Activated CD4-positive, alpha-beta T cell treated with anti-CD3 and anti-CD28 coated beads, Interleukin-2, amount 10 ng/mL, durations not matched to agents 7 days and 5 days (primary cell): ENCODE measurements at regions not wholly inside any gene's neighbourhood (a gene's known extent, or its start where the extent isn't known, plus 50 kb on each side); places are given as distances from the start of the nearest gene placed in this dataset.
"Not testable (repeated sequence)": the region's sequence is repeated elsewhere in the genome, so short reads cannot be mapped to it uniquely, and the experiment has no call there.

ENCODE experiments used
- CTCF ChIA-PET: fragments of 350-600 bp; sonication (Branson Sonifier 250); formaldehyde crosslinking; loops from one replicate; lab custom pipeline; 2021; ENCODE audit warnings: antibody characterized with exemption; lab: Charles Lee
- POLR2A ChIA-PET: fragments of 350-600 bp; sonication (Branson Sonifier 250); formaldehyde crosslinking; loops from one replicate; lab custom pipeline; 2021; ENCODE audit warnings: antibody characterized with exemption; lab: Charles Lee
- DNase-seq: peaks from one replicate; pipeline ENCODE4 v3.0.0-alpha.2; 2020
- H3K27ac Mint-ChIP-seq: one replicate; pipeline ENCODE4 v1.8.0; 2021; ENCODE audit warnings: mild to moderate bottlenecking, moderate library complexity, mixed read lengths
- H3K27me3 Mint-ChIP-seq: one replicate; pipeline ENCODE4 v1.8.0; 2021; ENCODE audit warnings: mixed read lengths
- H3K36me3 Mint-ChIP-seq: one replicate; pipeline ENCODE4 v1.8.0; 2021; ENCODE audit warnings: low read depth, mixed read lengths
- H3K4me1 Mint-ChIP-seq: one replicate; pipeline ENCODE4 v1.8.0; 2021; ENCODE audit warnings: mixed read lengths
- H3K4me3 Mint-ChIP-seq: one replicate; pipeline ENCODE4 v1.8.0; 2021; ENCODE audit warnings: mild to moderate bottlenecking, moderate library complexity, mixed read lengths
- H3K9me3 Mint-ChIP-seq: one replicate; pipeline ENCODE4 v1.8.0; 2021; ENCODE audit warnings: mixed read lengths

DNA sequence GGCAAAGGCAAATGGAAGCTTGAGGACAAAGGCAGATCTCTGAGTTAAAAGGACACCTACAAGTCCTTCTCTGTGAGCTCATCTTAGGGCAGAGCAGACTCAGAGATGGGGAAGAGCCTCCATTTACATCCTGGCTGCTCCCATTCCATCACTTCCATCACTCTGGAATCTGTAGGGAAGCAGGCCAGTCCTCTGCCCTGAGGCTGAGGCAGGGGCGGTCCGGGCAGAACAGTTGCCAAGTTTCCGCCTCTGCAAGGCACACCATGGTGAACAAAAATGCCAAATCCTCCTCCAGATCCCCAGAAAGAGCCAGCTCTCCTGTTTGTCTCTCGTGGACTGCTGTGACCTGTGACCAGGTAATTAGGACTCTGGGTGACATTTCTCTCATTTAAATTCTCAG is 209.6 kb upstream of the SSTR4 start:
- H3K4me1 Mint-ChIP-seq = no peaks in the 10 kb centered on the region
- H3K9me3 Mint-ChIP-seq = no peaks in the 10 kb centered on the region
- H3K4me3 Mint-ChIP-seq = no peak overlapping the region
- CTCF ChIA-PET = no interaction called here
- POLR2A ChIA-PET = no interaction called here
- no peaks in the 10 kb centered on the region for H3K27me3 Mint-ChIP-seq
- no peak for DNase-seq
- H3K27ac Mint-ChIP-seq = no peak overlapping the region
- no peaks in the 10 kb centered on the region for H3K36me3 Mint-ChIP-seq

DNA sequence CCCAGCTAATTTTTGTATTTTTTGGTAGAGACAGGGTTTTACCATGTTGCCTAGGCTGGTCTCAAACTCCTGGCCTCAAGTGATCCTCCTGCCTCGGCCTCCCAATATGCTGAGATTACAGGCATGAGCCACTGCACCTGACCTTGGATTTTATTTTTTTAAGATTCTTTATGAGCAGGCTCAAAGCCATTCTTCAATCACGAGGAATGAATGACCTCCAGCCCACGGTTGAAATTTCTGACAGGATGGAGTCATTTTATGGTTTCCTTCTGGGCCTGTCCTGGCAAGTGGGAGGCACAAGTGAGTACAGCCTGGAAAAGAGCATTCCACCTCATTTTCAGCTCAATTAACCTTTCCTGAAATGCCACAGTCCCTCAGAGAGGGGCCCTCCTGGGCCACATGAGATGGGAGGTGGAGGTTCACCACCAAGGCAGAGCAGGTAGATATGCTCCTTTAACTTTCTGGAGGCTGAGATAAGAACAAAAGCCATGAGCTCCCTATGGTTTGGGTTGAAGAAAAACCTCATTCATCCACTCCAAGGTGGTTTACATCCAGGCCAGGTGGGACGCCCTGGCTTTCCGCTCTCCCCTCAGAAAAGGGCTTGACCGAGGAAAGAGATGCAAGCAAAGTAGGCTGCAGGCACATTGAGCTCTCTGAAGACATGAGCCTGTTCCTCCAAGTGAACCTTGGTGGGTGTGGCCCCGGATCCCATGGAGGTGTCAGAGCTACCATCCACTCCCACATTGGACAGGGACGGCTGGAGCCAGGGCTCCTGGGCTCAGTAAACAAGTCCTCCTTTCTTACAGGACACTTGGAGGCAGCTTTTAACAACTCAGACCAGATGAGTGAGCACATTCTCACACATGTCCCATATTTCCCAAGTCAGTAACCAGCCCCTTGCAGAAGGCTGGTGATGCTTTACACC is 208.5 kb upstream of the SSTR4 start:
- Mint-ChIP-seq H3K36me3 (no peaks in the 10 kb centered on the region), H3K4me1 (no peaks in the 10 kb centered on the region), H3K27me3 (no peaks in the 10 kb centered on the region), H3K9me3 (no peaks in the 10 kb centered on the region), H3K4me3 (no peak overlapping the region), H3K27ac (no peak overlapping the region)
- CTCF ChIA-PET = no interaction called here
- POLR2A ChIA-PET = no interaction called here
- DNase-seq = no peak

DNA sequence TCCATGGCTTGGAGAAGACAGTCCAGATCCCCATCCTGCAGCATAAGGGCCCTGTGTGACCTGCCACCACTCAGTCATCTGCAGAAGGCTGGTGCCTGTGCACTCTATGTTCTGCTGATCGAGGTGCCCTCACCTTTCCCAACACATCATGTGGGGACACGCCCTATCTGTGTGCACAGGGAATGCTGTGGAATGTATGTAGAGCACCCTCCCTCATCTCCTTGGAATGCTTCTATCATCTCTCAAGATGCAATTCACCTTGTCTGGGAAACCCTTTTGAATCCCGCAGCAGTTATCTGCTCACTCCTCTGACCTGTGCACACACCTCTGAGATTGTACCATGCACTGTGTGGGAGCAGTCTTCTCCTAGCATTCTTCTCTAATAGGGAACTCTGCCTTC is 207.2 kb upstream of the SSTR4 start:
- Mint-ChIP-seq H3K4me1 (no peaks in the 10 kb centered on the region), H3K9me3 (no peaks in the 10 kb centered on the region), H3K27ac (no peak overlapping the region), H3K27me3 (no peaks in the 10 kb centered on the region), H3K36me3 (no peaks in the 10 kb centered on the region), H3K4me3 (no peak overlapping the region)
- DNase-seq = no peak
- ChIA-PET POLR2A (no interaction called here), CTCF (no interaction called here)

DNA sequence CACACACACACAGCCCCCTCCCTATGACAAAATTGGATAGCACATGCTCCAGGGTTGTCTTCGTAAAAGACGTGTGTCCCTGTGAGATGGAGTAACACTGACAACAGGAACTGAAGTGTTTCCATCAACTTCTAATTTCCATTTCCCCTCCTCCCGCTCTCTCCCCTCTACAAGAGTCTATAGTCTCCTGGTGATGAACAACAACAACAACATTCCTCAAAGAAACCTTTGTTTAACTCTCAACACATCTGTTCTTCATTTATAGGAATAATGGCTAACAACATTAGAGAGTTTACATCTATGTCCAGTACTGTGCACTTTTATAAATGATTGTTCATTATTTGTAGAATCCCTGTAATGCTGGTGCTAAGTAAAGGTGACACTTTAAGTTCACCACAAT is 205.8 kb upstream of the SSTR4 start:
- ChIA-PET POLR2A (no interaction called here), CTCF (no interaction called here)
- Mint-ChIP-seq H3K4me1 (no peaks in the 10 kb centered on the region), H3K27ac (no peak overlapping the region), H3K9me3 (no peaks in the 10 kb centered on the region), H3K36me3 (no peaks in the 10 kb centered on the region), H3K4me3 (no peak overlapping the region), H3K27me3 (no peaks in the 10 kb centered on the region)
- no peak for DNase-seq

DNA sequence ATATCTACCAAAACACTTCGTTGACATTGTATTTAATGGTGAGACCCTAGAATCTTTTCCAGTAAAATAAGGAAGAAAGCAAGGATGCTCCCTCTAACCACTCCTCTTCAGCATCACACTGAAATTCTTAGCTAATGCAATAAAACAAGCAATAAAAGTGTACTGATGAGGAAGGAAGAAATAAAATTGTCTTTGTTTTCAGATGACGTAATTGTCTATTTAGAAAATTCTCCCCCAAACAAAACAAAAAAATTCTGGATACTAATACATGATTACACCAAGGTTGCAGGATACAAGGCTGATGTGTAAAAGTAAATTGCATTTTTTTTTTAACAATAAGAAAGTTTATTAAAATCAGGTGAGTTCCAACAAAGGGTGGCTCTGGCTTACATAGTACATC is 205.0 kb upstream of the SSTR4 start:
- POLR2A ChIA-PET = no interaction called here
- CTCF ChIA-PET = interaction anchor here (0.7 kb wide), 1 partner anchor 169 kb away, joined by 3 read pairs; no protein-coding TSS in a partner anchor
- no peaks in the 10 kb centered on the region for H3K4me1 Mint-ChIP-seq

DNA sequence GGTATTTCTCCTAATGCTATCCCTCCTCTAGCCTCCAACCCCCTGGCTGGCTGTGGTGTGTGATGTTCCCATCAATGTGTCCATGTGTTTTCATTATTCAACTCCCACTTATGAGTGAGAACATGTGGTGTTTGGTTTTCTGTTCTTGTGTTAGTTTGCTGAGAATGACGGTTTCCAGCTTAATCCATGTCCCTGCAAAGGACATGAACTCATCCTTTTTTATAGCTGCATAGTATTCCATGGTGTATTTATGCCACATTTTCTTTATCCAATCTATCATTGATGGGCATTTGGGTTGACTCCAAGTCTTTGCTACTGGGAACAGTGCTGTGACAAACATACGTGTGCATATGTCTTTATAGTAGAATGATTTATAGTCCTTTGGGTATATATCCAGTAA is 204.4 kb upstream of the SSTR4 start:
- CTCF ChIA-PET, H3K9me3 Mint-ChIP-seq, H3K27ac Mint-ChIP-seq, POLR2A ChIA-PET, H3K36me3 Mint-ChIP-seq, DNase-seq, H3K4me1 Mint-ChIP-seq, H3K27me3 Mint-ChIP-seq, H3K4me3 Mint-ChIP-seq: not testable (repeated sequence)

More for the DNA sequence above, 205.0 kb upstream of the SSTR4 start:
- Mint-ChIP-seq H3K36me3 (no peaks in the 10 kb centered on the region), H3K9me3 (no peaks in the 10 kb centered on the region), H3K4me3 (no peak overlapping the region), H3K27ac (no peak overlapping the region), H3K27me3 (no peaks in the 10 kb centered on the region)
- DNase-seq = no peak

DNA sequence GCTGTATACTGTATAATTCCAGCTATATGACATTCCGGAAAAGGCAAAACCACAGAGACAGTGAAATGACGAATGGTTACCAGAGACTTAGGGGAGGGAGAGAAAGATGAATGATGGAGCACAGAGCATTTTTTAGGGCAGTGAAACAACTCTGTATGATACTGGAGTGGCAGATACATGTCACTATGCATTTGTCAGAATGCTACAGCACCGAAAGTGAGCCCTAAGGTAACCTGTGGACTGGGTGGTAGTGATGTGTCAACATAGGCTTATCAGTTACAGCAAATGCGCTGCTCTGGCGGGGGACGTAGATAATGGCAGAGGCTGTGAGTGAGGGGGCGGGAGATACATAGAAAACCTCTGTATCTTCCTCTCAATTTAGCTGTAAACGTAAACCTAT is 201.3 kb upstream of the SSTR4 start:
- Mint-ChIP-seq H3K4me3 (no peak overlapping the region), H3K27me3 (no peaks in the 10 kb centered on the region), H3K4me1 (no peaks in the 10 kb centered on the region), H3K36me3 (no peaks in the 10 kb centered on the region), H3K9me3 (no peaks in the 10 kb centered on the region), H3K27ac (no peak overlapping the region)
- ChIA-PET POLR2A (no interaction called here), CTCF (no interaction called here)
- no peak for DNase-seq

DNA sequence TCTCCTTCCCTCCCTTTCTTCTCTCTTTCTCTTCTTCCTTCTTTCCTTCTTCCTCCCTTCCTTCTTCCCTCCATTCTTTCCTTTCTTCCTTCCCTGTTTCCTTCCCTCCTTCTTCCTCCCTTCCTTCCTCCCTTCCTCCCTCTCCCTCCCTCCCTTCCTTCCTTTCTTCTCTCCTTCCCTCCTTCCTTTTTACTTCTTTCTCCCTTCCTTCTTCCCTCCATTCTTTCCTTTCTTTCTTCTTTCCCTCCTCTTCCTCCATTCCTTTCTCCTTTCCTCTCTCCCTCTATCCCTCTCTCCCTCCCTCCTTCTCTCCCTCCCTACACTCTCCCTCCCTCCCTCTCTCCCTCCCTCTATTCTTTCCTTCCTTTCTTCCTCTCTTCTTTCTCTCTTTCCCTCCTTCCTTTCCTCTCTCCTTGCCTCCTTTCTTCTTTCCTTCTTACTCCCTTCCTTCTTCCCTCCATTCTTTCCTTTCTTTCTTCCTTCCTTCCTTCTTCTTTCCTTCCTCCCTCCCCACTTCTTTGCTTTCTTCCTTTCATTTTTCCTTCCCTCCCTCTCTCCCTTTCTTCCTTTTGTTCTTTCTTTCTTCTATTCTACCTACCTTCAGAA is 200.4 kb upstream of the SSTR4 start:
- ChIA-PET CTCF (interaction anchor here (0.7 kb wide), 1 partner anchor 546 kb away, joined by 3 read pairs; no protein-coding TSS in a partner anchor), POLR2A (no interaction called here)
- no peaks in the 10 kb centered on the region for H3K9me3 Mint-ChIP-seq
- H3K27me3 Mint-ChIP-seq = no peaks in the 10 kb centered on the region
- H3K4me1 Mint-ChIP-seq = no peaks in the 10 kb centered on the region
- H3K27ac Mint-ChIP-seq = no peak overlapping the region
- H3K4me3 Mint-ChIP-seq = no peak overlapping the region
- no peaks in the 10 kb centered on the region for H3K36me3 Mint-ChIP-seq
- DNase-seq = no peak

DNA sequence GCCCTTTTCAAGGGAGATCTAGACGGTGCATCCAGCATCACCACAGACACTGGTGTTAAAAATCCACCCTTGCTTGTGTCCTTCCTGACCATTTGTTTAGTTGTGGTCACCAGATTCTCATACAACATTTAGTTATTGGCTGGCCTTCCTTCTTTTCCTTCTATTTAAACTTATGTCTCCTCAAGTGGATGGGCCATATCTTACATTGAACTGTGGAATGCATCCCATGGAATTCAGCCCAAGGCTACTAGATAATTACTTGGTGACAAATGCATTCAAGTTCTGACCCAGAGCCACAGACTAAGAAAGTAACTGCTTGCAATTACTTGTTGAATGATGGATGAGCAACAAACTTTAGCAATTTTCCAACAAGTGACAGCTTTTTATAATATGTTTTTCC is 198.9 kb upstream of the SSTR4 start:
- POLR2A ChIA-PET = no interaction called here
- no peaks in the 10 kb centered on the region for H3K9me3 Mint-ChIP-seq
- H3K36me3 Mint-ChIP-seq = no peaks in the 10 kb centered on the region
- H3K4me3 Mint-ChIP-seq = no peak overlapping the region
- H3K4me1 Mint-ChIP-seq = no peaks in the 10 kb centered on the region
- no peak for DNase-seq
- no peak overlapping the region for H3K27ac Mint-ChIP-seq
- CTCF ChIA-PET = no interaction called here
- no peaks in the 10 kb centered on the region for H3K27me3 Mint-ChIP-seq

DNA sequence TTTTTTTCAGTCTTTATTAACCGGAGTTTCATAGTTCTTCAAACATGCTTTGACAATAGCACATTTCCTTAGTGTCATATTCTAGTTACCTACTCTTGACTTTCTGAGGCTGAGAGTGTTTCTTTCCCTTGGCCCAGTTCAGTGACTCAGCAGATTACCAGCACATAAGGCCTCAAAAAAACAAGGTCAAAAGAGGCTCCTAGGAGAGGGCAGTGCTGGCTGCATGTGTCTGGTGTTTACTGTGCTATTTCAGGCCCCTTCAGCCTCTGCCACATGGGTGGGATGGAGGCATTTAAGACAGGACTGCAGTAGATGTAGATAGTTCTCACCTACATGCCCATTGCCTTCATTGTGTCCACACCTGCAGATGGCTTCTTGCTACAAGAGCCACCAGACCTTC is 198.2 kb upstream of the SSTR4 start:
- Mint-ChIP-seq H3K36me3 (no peaks in the 10 kb centered on the region), H3K27ac (no peak overlapping the region), H3K4me3 (no peak overlapping the region), H3K27me3 (no peaks in the 10 kb centered on the region), H3K4me1 (no peaks in the 10 kb centered on the region), H3K9me3 (no peaks in the 10 kb centered on the region)
- CTCF ChIA-PET = no interaction called here
- POLR2A ChIA-PET = no interaction called here
- DNase-seq = no peak

DNA sequence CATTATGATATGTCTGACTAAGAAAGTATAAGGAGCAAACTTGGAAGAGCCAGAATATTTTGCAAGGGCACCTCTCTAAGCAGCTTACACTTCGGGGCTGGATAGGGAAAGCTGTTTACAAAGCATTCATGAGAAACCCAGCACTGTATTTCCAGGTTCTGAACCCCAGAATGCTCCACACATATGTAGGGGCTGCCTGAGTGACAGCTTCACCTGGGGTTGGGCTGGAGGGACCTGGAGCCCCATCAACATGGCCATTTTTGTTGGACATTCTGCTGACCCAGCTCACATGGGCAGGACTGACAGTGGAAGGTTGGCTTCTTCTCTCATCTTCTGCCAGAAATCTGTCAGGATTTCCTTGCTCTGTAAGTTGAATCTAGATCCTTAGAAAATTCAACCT is 197.1 kb upstream of the SSTR4 start:
- POLR2A ChIA-PET = no interaction called here
- H3K36me3 Mint-ChIP-seq = no peaks in the 10 kb centered on the region
- H3K9me3 Mint-ChIP-seq = no peaks in the 10 kb centered on the region
- no peak overlapping the region for H3K4me3 Mint-ChIP-seq
- CTCF ChIA-PET = no interaction called here
- no peak for DNase-seq
- no peaks in the 10 kb centered on the region for H3K4me1 Mint-ChIP-seq
- H3K27ac Mint-ChIP-seq = no peak overlapping the region
- H3K27me3 Mint-ChIP-seq = no peaks in the 10 kb centered on the region

DNA sequence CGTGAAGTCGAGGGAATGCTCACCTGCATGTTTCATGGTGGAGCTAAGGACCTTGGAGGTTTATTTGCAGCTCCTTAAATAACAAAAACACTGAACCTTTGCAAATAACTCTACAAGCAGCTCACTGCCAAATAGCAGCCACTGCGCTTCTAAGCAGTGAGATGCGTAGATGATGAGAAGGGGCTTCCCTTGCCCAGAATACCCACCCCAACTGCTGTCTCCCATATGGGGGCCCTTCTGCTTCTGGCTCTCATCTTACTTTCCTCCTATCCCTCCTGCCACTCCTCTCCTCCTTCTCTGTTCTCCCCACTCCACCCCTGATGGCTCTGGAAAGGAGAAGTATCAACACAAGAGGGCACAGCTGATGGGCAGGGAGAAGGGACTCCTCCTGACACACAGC is 193.3 kb upstream of the SSTR4 start:
- Mint-ChIP-seq H3K27ac (no peak overlapping the region), H3K4me1 (no peaks in the 10 kb centered on the region), H3K27me3 (no peaks in the 10 kb centered on the region), H3K36me3 (no peaks in the 10 kb centered on the region), H3K9me3 (no peaks in the 10 kb centered on the region), H3K4me3 (no peak overlapping the region)
- no peak for DNase-seq
- ChIA-PET POLR2A (no interaction called here), CTCF (no interaction called here)

DNA sequence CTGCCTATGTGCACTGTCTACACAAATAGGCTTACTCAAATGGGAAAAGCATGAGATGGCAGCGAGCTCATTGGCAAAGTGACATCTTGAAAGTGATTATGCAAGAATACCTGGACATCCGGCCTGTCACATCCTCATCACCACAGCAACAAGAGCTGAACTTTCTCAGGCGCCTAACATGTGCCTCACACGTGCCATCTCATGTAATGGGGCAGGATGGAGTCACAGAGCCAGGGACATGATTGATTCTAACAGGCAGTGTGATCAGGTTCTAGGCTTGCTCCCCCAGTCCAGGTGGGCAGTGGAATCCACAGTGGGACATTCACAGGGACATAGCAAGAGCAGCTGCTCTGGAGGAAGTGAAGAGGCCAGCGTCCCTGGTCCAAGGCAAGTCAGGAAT is 192.3 kb upstream of the SSTR4 start:
- Mint-ChIP-seq H3K4me1 (no peaks in the 10 kb centered on the region), H3K27me3 (no peaks in the 10 kb centered on the region), H3K4me3 (no peak overlapping the region), H3K27ac (no peak overlapping the region), H3K9me3 (peaks cover 2% of the 10 kb centered on the region), H3K36me3 (no peaks in the 10 kb centered on the region)
- DNase-seq = no peak
- CTCF ChIA-PET = no interaction called here
- POLR2A ChIA-PET = no interaction called here
